ENCODE measurements at regions not wholly inside any gene's neighbourhood (a gene's known extent, or its start where the extent isn't known, plus 50 kb on each side); places are given as distances from the start of the nearest gene placed in this dataset.

- H3K36me3 ChIP-seq (ENCODE audit: control insufficient read depth in 1 of 2, insufficient read depth in 2 of 2, low read length in 2 of 2) = no peaks in the 10 kb centered on the region
- no peak overlapping the region for H3K18ac ChIP-seq (ENCODE audit: low read length)
- no peak overlapping the region for H3K4ac ChIP-seq (ENCODE audit: low read depth, low read length)
- H2AFZ ChIP-seq (ENCODE audit: insufficient read depth, low read length, poor library complexity) = no peak overlapping the region
- H3K4me1 ChIP-seq (ENCODE audit: control insufficient read depth in 1 of 2, insufficient read depth in 2 of 2, low read length in 2 of 2) = peaks cover 4% of the 10 kb centered on the region in 2 experiments
- H2BK120ac ChIP-seq (ENCODE audit: insufficient read depth, low read length, poor library complexity) = no peak overlapping the region
- WGBS (ENCODE audit: extremely low coverage, insufficient coverage, insufficient read length) = no CpG with 5 or more reads among the region's 10 CpGs
- H3K4me2 ChIP-seq (ENCODE audit: low read length) = no peak overlapping the region
- no peaks in the 10 kb centered on the region for H3K27me3 ChIP-seq (ENCODE audit: insufficient read depth, low read length)
- DNase-seq = no peak
- no peaks in the 10 kb centered on the region for H3K79me2 ChIP-seq (ENCODE audit: control insufficient read depth, insufficient read depth, low read length, poor library complexity)
- H3K79me1 ChIP-seq (ENCODE audit: low read length) = peaks cover 1% of the 10 kb centered on the region
- no peak overlapping the region for H4K12ac ChIP-seq (ENCODE audit: low read depth, low read length)
- no peak overlapping the region for H3K27ac ChIP-seq (ENCODE audit: low read depth, low read length)
- H3K9ac ChIP-seq (ENCODE audit: low read length) = no peak overlapping the region
- no peak overlapping the region for H4K91ac ChIP-seq (ENCODE audit: low read depth, low read length)
- H3K14ac ChIP-seq (ENCODE audit: low read length) = no peak overlapping the region
- no peak overlapping the region for H2BK5ac ChIP-seq (ENCODE audit: low read depth, low read length, poor library complexity)
- no peak overlapping the region for H2BK12ac ChIP-seq (ENCODE audit: low read length)
- H3K4me3 ChIP-seq (ENCODE audit: low read depth, low read length) = no peak overlapping the region
- no peak overlapping the region for H4K8ac ChIP-seq (ENCODE audit: low read depth, low read length)
- H3K9me3 ChIP-seq (ENCODE audit: insufficient read depth, low read depth, low read length) = peaks cover 2% of the 10 kb centered on the region
- no peak overlapping the region for H2AK5ac ChIP-seq (ENCODE audit: low read length)
- H3K23ac ChIP-seq (ENCODE audit: low read length) = no peak overlapping the region
These were observed 468.9 kb upstream of the CCDC54 start for GRCh38 chr3:106908181-106908938.

DNA sequence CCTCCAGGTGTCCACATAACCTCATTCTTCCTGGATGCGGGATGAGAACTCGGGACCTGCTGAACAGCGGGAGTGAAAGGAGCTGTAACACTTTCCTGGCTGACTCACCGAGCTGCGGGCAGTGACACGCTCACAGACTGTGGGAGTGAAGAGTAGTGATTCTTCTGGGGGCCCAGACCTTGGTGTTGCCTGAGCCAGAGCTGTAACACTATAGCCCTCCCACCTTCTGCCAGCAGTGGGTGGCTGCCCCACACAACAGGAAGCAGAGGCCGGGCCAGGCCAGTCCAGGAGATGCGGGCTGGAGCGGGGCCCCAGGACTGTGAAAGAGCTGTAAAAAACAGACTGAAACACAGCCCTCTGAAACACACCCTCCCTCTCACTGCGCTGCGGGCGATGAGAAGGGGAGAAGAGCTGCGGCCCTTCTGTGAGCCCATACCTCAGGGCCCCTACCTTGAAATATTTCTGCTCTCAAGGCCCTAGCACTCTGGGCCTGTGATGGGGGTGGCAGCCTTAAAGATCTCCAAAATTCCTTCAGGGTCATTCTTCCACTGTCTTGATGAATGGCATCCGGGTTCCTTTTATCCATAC, 464.0 kb upstream of the CCDC54 start:
- H4K12ac ChIP-seq (ENCODE audit: low read depth, low read length) = no peak overlapping the region
- H3K27me3 ChIP-seq (ENCODE audit: insufficient read depth, low read length) = no peaks in the 10 kb centered on the region
- no peak overlapping the region for H3K23ac ChIP-seq (ENCODE audit: low read length)
- no peak overlapping the region for H3K18ac ChIP-seq (ENCODE audit: low read length)
- H3K4me3 ChIP-seq (ENCODE audit: low read depth, low read length) = no peak overlapping the region
- peak overlapping the region; percentile 6 for H2BK5ac ChIP-seq (ENCODE audit: low read depth, low read length, poor library complexity)
- no peaks in the 10 kb centered on the region for H3K36me3 ChIP-seq (ENCODE audit: control insufficient read depth in 1 of 2, insufficient read depth in 2 of 2, low read length in 2 of 2)
- peak overlapping the region; percentile 13 for H4K91ac ChIP-seq (ENCODE audit: low read depth, low read length)
- H3K9ac ChIP-seq (ENCODE audit: low read length) = no peak overlapping the region
- no peak overlapping the region for H3K27ac ChIP-seq (ENCODE audit: low read depth, low read length)
- peak overlapping the region; percentile 6 for H2BK12ac ChIP-seq (ENCODE audit: low read length)
- H2AFZ ChIP-seq (ENCODE audit: insufficient read depth, low read length, poor library complexity) = peak overlapping the region; percentile 66
- no peak overlapping the region for H2BK120ac ChIP-seq (ENCODE audit: insufficient read depth, low read length, poor library complexity)
- peak overlapping the region; percentile 27 for H3K4me2 ChIP-seq (ENCODE audit: low read length)
- H3K4ac ChIP-seq (ENCODE audit: low read depth, low read length) = no peak overlapping the region
- peak; percentile 81 to 89 for DNase-seq
- WGBS (ENCODE audit: extremely low coverage, insufficient coverage, insufficient read length) = no CpG with 5 or more reads among the region's 14 CpGs
- peaks cover 4% of the 10 kb centered on the region in 2 experiments for H3K4me1 ChIP-seq (ENCODE audit: control insufficient read depth in 1 of 2, insufficient read depth in 2 of 2, low read length in 2 of 2)
- no peak overlapping the region for H2AK5ac ChIP-seq (ENCODE audit: low read length)
- H3K79me1 ChIP-seq (ENCODE audit: low read length) = peaks cover 1% of the 10 kb centered on the region
- peaks cover 2% of the 10 kb centered on the region for H3K9me3 ChIP-seq (ENCODE audit: insufficient read depth, low read depth, low read length)
- H3K14ac ChIP-seq (ENCODE audit: low read length) = no peak overlapping the region
- peak overlapping the region; percentile 23 for H4K8ac ChIP-seq (ENCODE audit: low read depth, low read length)
- no peaks in the 10 kb centered on the region for H3K79me2 ChIP-seq (ENCODE audit: control insufficient read depth, insufficient read depth, low read length, poor library complexity)

DNA sequence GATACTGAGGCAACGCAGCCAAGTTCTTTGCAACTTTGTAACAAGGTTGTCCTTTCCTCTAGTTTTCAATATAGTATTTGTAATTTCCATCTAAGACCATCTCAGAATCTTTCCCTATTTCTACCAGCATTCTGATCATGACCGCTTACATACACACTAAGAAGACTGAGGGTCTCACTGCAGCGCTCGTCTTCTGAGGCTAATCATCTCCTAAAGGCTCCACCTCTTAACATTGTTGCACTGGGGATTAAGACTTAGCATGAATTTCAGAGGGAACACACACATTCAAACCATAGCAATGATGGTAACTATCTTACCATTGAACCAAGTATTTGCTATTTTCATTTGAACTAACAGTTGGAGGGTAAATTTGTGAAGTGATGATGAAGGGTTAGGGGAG, 463.3 kb upstream of the CCDC54 start:
- Histone ChIP-seq H3K79me2 (ENCODE audit: control insufficient read depth, insufficient read depth, low read length, poor library complexity) (no peaks in the 10 kb centered on the region), H4K12ac (ENCODE audit: low read depth, low read length) (no peak overlapping the region), H3K14ac (ENCODE audit: low read length) (no peak overlapping the region), H3K79me1 (ENCODE audit: low read length) (peaks cover 1% of the 10 kb centered on the region), H3K18ac (ENCODE audit: low read length) (no peak overlapping the region), H3K4ac (ENCODE audit: low read depth, low read length) (no peak overlapping the region), H3K36me3 (ENCODE audit: control insufficient read depth in 1 of 2, insufficient read depth in 2 of 2, low read length in 2 of 2) (no peaks in the 10 kb centered on the region), H2BK5ac (ENCODE audit: low read depth, low read length, poor library complexity) (no peak overlapping the region), H3K4me2 (ENCODE audit: low read length) (no peak overlapping the region), H4K91ac (ENCODE audit: low read depth, low read length) (no peak overlapping the region), H3K9ac (ENCODE audit: low read length) (no peak overlapping the region), H3K9me3 (ENCODE audit: insufficient read depth, low read depth, low read length) (no peaks in the 10 kb centered on the region), H2AK5ac (ENCODE audit: low read length) (no peak overlapping the region), H3K27me3 (ENCODE audit: insufficient read depth, low read length) (no peaks in the 10 kb centered on the region), H2AFZ (ENCODE audit: insufficient read depth, low read length, poor library complexity) (no peak overlapping the region), H3K27ac (ENCODE audit: low read depth, low read length) (no peak overlapping the region), H3K4me1 (ENCODE audit: control insufficient read depth in 1 of 2, insufficient read depth in 2 of 2, low read length in 2 of 2) (peaks cover 4% of the 10 kb centered on the region in 2 experiments), H2BK120ac (ENCODE audit: insufficient read depth, low read length, poor library complexity) (no peak overlapping the region), H4K8ac (ENCODE audit: low read depth, low read length) (no peak overlapping the region), H3K23ac (ENCODE audit: low read length) (no peak overlapping the region), H3K4me3 (ENCODE audit: low read depth, low read length) (no peak overlapping the region), H2BK12ac (ENCODE audit: low read length) (no peak overlapping the region)
- WGBS (ENCODE audit: extremely low coverage, insufficient coverage, insufficient read length) = no CpG with 5 or more reads among the region's 4 CpGs
- DNase-seq = no peak

DNA sequence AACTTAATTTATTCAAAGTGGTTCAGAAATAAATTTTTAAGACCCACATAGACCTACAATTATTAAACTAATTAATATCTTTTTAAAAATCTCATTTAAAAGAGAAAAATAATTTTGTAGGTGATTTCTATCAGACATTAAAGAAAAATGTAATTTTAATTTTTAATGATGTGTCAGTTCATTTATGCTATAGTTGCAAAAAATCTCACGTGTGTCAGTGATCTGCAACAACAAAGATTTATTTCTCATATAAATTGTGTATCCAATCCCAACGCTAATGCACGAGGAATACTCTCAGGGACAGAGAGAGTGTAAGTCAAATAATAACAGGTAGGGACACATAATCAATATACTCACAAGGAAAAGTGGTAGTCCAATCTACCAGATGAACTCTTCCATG, 456.6 kb upstream of the CCDC54 start:
- WGBS (ENCODE audit: extremely low coverage, insufficient coverage, insufficient read length) = no CpG with 5 or more reads among the region's 3 CpGs
- DNase-seq = no peak
- no peak overlapping the region for H2AK5ac ChIP-seq (ENCODE audit: low read length)
- H2BK120ac ChIP-seq (ENCODE audit: insufficient read depth, low read length, poor library complexity) = no peak overlapping the region
- no peak overlapping the region for H3K9ac ChIP-seq (ENCODE audit: low read length)
- no peak overlapping the region for H4K12ac ChIP-seq (ENCODE audit: low read depth, low read length)
- no peak overlapping the region for H3K27ac ChIP-seq (ENCODE audit: low read depth, low read length)
- no peak overlapping the region for H3K4me2 ChIP-seq (ENCODE audit: low read length)
- no peaks in the 10 kb centered on the region for H3K36me3 ChIP-seq (ENCODE audit: control insufficient read depth in 1 of 2, insufficient read depth in 2 of 2, low read length in 2 of 2)
- no peaks in the 10 kb centered on the region for H3K79me2 ChIP-seq (ENCODE audit: control insufficient read depth, insufficient read depth, low read length, poor library complexity)
- H2BK5ac ChIP-seq (ENCODE audit: low read depth, low read length, poor library complexity) = no peak overlapping the region
- H3K27me3 ChIP-seq (ENCODE audit: insufficient read depth, low read length) = no peaks in the 10 kb centered on the region
- H3K9me3 ChIP-seq (ENCODE audit: insufficient read depth, low read depth, low read length) = no peaks in the 10 kb centered on the region
- H3K14ac ChIP-seq (ENCODE audit: low read length) = no peak overlapping the region
- no peak overlapping the region for H4K91ac ChIP-seq (ENCODE audit: low read depth, low read length)
- H3K4me1 ChIP-seq (ENCODE audit: control insufficient read depth in 1 of 2, insufficient read depth in 2 of 2, low read length in 2 of 2) = no peaks in the 10 kb centered on the region
- H3K79me1 ChIP-seq (ENCODE audit: low read length) = no peaks in the 10 kb centered on the region
- no peak overlapping the region for H3K18ac ChIP-seq (ENCODE audit: low read length)
- H2AFZ ChIP-seq (ENCODE audit: insufficient read depth, low read length, poor library complexity) = no peak overlapping the region
- no peak overlapping the region for H3K4me3 ChIP-seq (ENCODE audit: low read depth, low read length)
- H3K23ac ChIP-seq (ENCODE audit: low read length) = no peak overlapping the region
- no peak overlapping the region for H3K4ac ChIP-seq (ENCODE audit: low read depth, low read length)
- no peak overlapping the region for H4K8ac ChIP-seq (ENCODE audit: low read depth, low read length)
- no peak overlapping the region for H2BK12ac ChIP-seq (ENCODE audit: low read length)

Measured in trophoblast cell (in vitro differentiated cells and primary cell).